ENCODE measurements at regions not wholly inside any gene's neighbourhood (a gene's known extent, or its start where the extent isn't known, plus 50 kb on each side); places are given as distances from the start of the nearest gene placed in this dataset.

DNA sequence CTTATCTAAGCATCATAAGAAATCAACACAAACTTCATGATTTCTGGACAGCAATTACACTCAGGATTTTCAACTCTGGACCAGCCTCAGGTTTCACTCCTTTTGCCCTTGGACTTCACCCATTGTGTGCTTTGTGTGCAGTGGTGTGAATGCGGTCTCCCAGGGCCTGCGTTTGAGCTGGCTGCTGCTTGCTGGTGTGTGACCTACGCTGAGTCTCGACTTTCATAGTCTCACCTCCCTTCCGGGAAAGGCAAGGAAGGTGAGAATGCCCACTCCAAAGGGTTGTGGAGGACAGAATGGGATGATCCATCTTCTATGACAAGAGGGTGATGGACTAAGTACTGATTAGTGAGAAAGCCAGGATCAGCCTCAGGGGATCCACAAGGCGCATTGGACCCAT, 228.8 kb downstream of the C12orf75 start:
- TF ChIP-seq SIX5 (IDR thresholded peaks at IDR 0.05; ENCODE audit: low read depth, low read length, severe bottlenecking) = no peak
- TF ChIP-seq, protein P1, sequence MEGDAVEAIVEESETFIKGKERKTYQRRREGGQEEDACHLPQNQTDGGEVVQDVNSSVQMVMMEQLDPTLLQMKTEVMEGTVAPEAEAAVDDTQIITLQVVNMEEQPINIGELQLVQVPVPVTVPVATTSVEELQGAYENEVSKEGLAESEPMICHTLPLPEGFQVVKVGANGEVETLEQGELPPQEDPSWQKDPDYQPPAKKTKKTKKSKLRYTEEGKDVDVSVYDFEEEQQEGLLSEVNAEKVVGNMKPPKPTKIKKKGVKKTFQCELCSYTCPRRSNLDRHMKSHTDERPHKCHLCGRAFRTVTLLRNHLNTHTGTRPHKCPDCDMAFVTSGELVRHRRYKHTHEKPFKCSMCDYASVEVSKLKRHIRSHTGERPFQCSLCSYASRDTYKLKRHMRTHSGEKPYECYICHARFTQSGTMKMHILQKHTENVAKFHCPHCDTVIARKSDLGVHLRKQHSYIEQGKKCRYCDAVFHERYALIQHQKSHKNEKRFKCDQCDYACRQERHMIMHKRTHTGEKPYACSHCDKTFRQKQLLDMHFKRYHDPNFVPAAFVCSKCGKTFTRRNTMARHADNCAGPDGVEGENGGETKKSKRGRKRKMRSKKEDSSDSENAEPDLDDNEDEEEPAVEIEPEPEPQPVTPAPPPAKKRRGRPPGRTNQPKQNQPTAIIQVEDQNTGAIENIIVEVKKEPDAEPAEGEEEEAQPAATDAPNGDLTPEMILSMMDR (IDR thresholded peaks at IDR 0.05 in 2 of 3, conservative IDR thresholded peaks at IDR 0.05 in 1 of 3; ENCODE audit: control insufficient read depth in 2 of 3, extremely low read depth in 1 of 3, insufficient read depth in 1 of 3, low read depth in 3 of 3, low read length in 3 of 3) = no peak
